Dendritic cell treated with granulocyte-macrophage colony-stimulating factor and Interleukin-4, amounts not matched to agents 40 ng/mL and 50 ng/mL, for 4 days (primary cell): ENCODE measurements at regions not wholly inside any gene's neighbourhood (a gene's known extent, or its start where the extent isn't known, plus 50 kb on each side); places are given as distances from the start of the nearest gene placed in this dataset.
"Not testable (repeated sequence)": the region's sequence is repeated elsewhere in the genome, so short reads cannot be mapped to it uniquely, and the experiment has no call there.

ENCODE experiments used
- H3K27ac Mint-ChIP-seq: one replicate; pipeline ENCODE4 v1.8.0; 2022; ENCODE audit warnings: mild to moderate bottlenecking, mixed read lengths
- H3K27me3 Mint-ChIP-seq: one replicate; pipeline ENCODE4 v1.8.0; 2022; ENCODE audit warnings: mild to moderate bottlenecking, mixed read lengths
- H3K36me3 Mint-ChIP-seq: one replicate; pipeline ENCODE4 v1.8.0; 2022; ENCODE audit warnings: low read depth, mixed read lengths
- H3K4me1 Mint-ChIP-seq: one replicate; pipeline ENCODE4 v1.8.0; 2022; ENCODE audit warnings: low read depth, mixed read lengths
- H3K4me3 Mint-ChIP-seq: one replicate; pipeline ENCODE4 v1.8.0; 2022; ENCODE audit warnings: mild to moderate bottlenecking, moderate library complexity, mixed read lengths
- H3K9me3 Mint-ChIP-seq: one replicate; pipeline ENCODE4 v1.8.0; 2022; ENCODE audit warnings: mixed read lengths
- intact Hi-C: fragments of 100-400 bp; cut with micrococcal nuclease; formaldehyde crosslinking; loops from one replicate; pipeline ENCODE4 v1.15.0; 2022

DNA sequence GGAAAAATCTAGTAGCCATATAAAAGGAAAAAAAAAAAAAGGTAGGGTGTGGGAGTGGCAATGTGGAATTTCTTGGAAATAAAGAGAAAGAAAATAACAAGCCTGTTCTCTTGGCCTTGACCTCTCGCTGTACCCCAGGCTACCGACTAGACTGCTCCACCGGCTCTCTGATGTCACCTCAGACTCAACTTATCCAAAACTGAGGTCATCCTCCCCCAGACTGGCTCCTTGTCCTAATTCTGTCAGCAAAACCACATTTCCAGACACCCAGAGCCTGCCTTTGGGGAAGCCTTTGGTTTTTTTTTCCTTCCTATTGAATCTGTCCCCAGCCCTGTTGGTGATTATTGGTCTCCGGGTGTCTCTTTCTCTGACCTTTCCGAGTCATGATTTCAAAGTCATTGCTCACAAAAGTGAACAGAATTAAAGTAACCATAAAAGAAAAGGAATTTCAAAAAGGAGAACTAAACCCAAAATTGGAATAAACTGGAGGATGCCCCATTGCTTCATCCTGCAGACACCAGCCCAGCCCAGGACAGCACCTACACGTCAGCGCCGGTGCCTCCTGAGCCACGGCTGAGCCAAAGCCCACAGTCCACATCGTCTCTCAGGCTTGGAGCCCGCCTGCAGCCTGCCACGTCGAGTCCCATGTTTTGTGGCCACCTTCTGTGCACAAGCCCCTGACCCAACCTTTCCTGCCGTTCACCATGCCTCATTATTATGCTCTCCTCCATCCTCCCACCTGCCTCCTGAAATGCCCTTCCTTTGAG lies 170.7 kb downstream of the MYLK4 start:
- H3K4me1 Mint-ChIP-seq = peaks cover 7% of the 10 kb centered on the region
- no peaks in the 10 kb centered on the region for H3K36me3 Mint-ChIP-seq
- peak overlapping the region; percentile 41 for H3K27ac Mint-ChIP-seq
- intact Hi-C loops = no loop called here
- no peaks in the 10 kb centered on the region for H3K9me3 Mint-ChIP-seq
- no peak overlapping the region for H3K4me3 Mint-ChIP-seq
- H3K27me3 Mint-ChIP-seq = peaks cover 9% of the 10 kb centered on the region

DNA sequence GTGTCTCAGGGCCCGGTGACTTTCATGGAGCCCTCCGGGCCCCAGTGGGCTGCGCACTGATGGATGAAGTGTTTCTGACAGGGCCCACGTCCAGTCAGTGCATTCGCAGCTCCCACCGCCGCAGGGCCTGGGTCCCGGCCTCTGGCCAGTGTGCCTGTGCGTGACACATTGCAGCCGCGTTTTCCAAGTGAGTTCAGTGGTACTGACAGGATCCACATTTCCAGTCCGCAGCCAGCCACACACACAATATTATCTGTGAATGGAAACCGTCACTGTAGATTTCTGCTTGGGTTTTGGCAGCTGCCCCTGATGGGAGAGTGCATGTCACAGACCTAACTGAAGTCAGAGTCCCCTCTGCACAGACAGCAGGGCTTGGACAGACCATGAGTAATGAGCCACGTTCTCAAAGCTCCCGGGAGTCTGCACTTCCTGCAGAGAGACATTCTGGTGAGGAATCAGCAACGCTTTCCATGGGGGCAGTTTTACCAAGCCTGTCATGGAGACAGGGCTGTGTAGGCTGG lies 171.4 kb downstream of the MYLK4 start:
- Mint-ChIP-seq H3K36me3 (no peaks in the 10 kb centered on the region), H3K27me3 (peaks cover 9% of the 10 kb centered on the region), H3K4me1 (peaks cover 7% of the 10 kb centered on the region), H3K4me3 (no peak overlapping the region), H3K9me3 (no peaks in the 10 kb centered on the region), H3K27ac (peak overlapping the region; percentile 41)
- intact Hi-C loops = no loop called here

DNA sequence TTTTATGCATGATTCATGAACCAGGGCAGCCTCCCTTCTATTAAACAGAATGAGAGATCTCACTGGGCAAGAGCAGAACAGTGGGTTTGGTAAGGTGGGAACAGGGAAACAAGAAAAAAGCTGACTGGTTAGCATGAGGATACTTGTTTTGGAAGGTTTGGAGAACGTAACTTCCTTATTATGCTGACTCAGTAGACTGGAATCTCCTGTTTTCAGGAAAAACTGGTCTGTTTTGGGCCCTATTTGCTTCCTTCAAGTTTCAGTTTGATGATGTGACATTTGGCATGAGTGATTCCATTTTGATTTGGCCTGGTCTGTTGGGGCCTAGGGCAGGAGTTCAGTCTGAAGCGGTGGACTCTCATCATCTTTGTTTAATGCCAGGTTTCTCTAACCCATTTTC lies 172.0 kb downstream of the MYLK4 start:
- Mint-ChIP-seq H3K4me3 (no peak overlapping the region), H3K27me3 (peaks cover 9% of the 10 kb centered on the region), H3K4me1 (peaks cover 7% of the 10 kb centered on the region), H3K9me3 (no peaks in the 10 kb centered on the region), H3K36me3 (no peaks in the 10 kb centered on the region), H3K27ac (no peak overlapping the region)
- intact Hi-C loops = no loop called here

DNA sequence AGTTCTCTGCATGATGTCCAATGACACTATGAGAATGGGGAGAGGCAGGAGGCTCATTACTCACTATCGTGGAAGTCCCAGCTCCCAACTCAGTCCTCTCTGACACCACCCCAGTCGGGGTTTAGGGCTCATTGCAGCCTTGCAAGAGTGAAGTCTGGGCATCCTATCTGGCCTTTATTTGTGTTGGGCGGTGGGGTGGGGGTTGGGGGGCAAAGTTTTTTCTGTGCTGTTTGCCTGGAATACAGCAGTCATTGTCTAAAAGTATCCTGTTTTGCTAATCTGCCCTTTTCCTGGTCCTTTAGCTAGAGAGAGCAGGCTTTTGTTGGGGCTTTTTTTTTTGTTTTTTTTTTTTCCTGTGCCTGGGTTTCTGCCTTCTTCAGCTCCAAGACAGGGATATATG lies 174.2 kb downstream of the MYLK4 start:
- Mint-ChIP-seq H3K9me3 (no peaks in the 10 kb centered on the region), H3K27ac (no peak overlapping the region), H3K4me3 (no peak overlapping the region), H3K36me3 (no peaks in the 10 kb centered on the region), H3K4me1 (peaks cover 7% of the 10 kb centered on the region), H3K27me3 (peaks cover 7% of the 10 kb centered on the region)
- intact Hi-C loops = no loop called here

DNA sequence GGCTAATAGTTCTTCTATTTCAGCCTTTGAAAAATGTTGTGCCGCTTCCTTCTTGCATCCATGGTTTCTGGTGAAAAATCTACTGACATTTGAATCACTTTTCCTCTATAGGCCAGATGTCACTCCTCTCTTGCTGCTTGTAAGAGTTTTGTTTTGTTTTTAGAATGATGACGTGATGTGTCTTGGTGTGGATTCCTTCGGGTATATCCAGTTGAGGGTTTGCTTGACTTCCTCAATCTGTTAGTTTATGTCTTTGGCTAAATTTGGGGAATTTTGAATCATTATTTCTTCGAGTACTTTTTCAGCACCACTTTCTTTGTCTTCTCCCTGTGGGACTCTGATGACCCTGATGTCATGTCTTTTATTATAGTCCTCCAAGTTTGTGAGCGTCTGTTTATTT lies 175.5 kb downstream of the MYLK4 start:
- H3K9me3 Mint-ChIP-seq = no peaks in the 10 kb centered on the region
- H3K27ac Mint-ChIP-seq = no peak overlapping the region
- H3K27me3 Mint-ChIP-seq = peaks cover 8% of the 10 kb centered on the region
- H3K4me1 Mint-ChIP-seq = peaks cover 3% of the 10 kb centered on the region
- no peak overlapping the region for H3K4me3 Mint-ChIP-seq
- intact Hi-C loops = no loop called here
- no peaks in the 10 kb centered on the region for H3K36me3 Mint-ChIP-seq

DNA sequence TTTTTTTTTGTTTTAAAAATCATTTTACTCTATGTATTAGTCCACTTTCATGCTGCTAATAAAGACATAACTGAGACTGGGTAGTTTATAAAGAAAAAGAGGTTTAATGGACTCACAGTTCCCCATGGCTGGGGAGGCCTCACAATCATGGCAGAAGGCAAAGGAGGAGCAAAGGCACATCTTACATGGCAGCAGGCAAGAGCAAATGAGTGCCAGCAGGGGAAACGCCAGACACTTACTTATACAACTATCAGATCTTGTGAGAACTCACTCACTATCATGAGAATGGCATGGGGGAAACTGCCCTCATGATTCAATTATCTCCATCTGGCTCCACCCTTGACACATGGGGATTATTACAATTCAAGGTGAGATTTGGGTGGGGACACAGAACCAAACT lies 181.3 kb downstream of the MYLK4 start:
- H3K27me3 Mint-ChIP-seq, H3K9me3 Mint-ChIP-seq, H3K36me3 Mint-ChIP-seq, H3K4me3 Mint-ChIP-seq, H3K27ac Mint-ChIP-seq, H3K4me1 Mint-ChIP-seq, intact Hi-C loops: not testable (repeated sequence)

DNA sequence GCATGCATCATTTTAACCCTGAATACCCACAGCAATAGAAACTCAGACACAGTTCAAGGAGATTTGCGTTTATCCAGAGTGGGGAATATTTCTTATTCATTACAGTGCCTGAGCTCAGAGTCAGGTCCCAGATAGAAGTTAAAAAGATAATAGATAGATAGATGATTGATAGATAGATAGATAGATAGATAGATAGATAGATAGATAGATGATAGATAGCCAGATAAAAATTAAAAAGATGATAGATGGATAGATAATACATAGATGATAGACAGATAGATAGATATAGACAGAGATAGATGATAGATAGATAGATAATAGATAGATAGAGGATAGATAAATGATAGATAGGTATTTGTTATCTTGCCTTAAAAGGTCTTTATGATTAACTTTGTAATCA lies 184.7 kb downstream of the MYLK4 start:
- Mint-ChIP-seq H3K4me1 (peaks cover 9% of the 10 kb centered on the region), H3K36me3 (no peaks in the 10 kb centered on the region), H3K27me3 (peaks cover 3% of the 10 kb centered on the region), H3K4me3 (no peak overlapping the region), H3K9me3 (peaks cover 9% of the 10 kb centered on the region), H3K27ac (no peak overlapping the region)
- intact Hi-C loops = no loop called here

DNA sequence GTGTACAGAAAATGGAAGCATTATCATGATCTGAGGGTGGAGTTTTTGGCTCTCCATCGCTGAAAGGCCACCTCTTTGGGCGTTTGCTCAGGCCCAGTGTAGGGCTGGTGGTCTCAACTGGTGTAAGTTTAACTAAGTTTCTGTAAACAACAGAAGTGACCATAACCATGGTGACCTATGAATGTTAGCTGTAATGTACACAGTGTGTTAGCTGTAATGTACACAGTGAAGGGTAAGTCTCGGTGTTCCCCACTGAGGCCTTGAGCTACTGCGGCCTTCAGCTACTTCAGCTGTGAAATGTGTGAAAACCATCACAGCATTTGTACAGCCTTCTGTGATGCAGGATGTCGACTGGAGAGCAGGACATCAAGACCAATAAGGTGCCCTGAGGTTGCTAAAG lies 185.2 kb downstream of the MYLK4 start:
- Mint-ChIP-seq H3K4me3 (no peak overlapping the region), H3K9me3 (peaks cover 9% of the 10 kb centered on the region), H3K27me3 (peaks cover 3% of the 10 kb centered on the region), H3K4me1 (peaks cover 9% of the 10 kb centered on the region), H3K36me3 (no peaks in the 10 kb centered on the region), H3K27ac (no peak overlapping the region)
- intact Hi-C loops = no loop called here

DNA sequence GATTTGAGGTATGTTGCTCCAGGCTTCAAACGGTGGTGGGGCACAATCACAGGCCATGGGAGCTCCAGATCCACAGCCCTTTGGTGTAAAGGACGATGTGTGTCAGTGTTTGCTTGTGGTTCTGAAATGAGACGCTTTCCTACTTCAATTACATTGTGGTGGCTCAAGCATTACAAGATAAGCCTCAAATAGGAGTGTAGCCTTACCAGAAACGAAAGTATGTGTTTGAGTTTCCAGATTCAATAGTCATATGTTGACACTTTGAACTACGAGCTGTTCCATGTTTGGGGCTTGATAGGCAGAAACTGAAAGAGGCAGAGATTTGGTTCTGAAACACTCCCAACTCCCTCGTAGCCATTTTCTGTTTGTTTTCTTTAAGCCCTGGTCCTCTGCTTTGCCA lies 187.1 kb downstream of the MYLK4 start:
- intact Hi-C loops = no loop called here
- H3K36me3 Mint-ChIP-seq = no peaks in the 10 kb centered on the region
- peaks cover 8% of the 10 kb centered on the region for H3K27me3 Mint-ChIP-seq
- H3K9me3 Mint-ChIP-seq = no peaks in the 10 kb centered on the region
- H3K4me3 Mint-ChIP-seq = no peak overlapping the region
- no peak overlapping the region for H3K27ac Mint-ChIP-seq
- peaks cover 15% of the 10 kb centered on the region for H3K4me1 Mint-ChIP-seq

DNA sequence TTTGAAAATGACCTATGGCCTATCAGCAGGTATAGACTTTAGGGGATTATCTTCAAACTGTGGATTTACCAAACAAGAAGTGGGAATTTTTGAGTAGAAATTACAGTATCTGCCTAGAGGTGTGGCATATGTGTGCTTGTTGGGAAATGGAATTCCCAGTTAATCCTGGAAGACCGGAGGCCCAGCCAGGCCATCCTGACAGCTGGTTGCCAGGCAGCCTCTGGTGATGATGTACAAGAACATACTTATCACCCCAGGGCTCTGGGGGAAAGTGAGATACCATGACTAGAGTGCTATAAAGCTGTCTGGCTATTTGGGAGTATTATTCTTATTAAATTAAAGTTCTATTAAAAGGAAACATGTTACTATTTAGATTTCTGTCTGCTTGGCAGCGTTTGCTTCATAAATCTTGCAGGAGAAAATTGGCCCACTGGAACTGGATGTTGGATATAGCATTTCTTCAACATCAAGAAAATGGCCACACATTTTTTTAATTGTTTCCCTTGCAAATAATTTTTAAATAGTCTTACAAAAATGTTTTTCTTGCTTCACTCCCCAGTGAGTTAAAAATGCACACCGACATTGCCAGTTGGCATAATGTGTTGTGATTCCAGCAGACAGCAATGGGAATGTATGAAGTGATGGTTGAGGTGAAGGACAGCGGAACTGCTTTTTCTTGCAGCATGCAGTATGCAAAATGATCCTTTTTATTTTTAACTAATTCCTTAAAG lies 187.8 kb downstream of the MYLK4 start:
- Mint-ChIP-seq H3K36me3 (no peaks in the 10 kb centered on the region), H3K9me3 (no peaks in the 10 kb centered on the region), H3K4me3 (no peak overlapping the region), H3K27me3 (peaks cover 15% of the 10 kb centered on the region), H3K27ac (no peak overlapping the region), H3K4me1 (peaks cover 16% of the 10 kb centered on the region)
- intact Hi-C loops = no loop called here

DNA sequence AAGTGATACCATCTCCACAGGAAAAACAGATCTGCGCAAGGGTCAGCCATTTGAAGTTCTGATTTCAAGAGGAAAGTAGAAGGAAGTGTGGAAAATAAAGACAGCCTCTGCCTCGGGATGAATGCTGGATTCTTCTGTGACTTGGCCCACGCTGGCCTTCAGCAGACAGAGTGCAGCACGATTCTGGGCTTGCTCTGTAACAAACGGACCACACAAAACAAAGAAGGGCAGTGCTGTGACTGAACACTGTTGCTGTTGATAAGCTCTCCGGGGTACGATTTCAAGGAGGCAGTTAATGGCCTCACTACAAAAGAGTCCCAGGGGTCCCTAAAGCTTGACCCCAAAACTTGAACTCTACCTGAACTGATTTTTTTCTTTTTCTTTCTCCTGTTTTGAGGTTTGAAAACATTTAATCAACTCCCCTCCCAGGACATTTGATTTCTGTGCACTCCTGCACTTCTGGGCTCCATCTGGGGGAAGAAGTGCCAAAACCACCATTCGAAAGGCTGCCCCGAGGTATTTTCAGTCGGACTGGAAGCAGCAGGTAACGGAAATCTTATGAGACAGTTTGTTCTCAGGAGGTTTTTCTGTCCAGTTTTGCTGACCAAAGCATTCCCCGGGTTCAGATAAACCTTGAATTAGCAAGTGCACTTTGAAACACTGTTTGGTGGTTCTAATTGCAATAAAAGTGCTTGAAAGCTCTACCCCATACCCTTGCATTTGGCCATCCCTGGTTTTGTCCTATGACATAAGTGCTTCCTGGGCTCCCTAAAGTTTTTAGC lies 189.6 kb downstream of the MYLK4 start:
- Mint-ChIP-seq H3K4me3 (no peak overlapping the region), H3K36me3 (no peaks in the 10 kb centered on the region), H3K27ac (no peak overlapping the region), H3K4me1 (peaks cover 16% of the 10 kb centered on the region), H3K9me3 (no peaks in the 10 kb centered on the region), H3K27me3 (peaks cover 23% of the 10 kb centered on the region)
- intact Hi-C loops = no loop called here

DNA sequence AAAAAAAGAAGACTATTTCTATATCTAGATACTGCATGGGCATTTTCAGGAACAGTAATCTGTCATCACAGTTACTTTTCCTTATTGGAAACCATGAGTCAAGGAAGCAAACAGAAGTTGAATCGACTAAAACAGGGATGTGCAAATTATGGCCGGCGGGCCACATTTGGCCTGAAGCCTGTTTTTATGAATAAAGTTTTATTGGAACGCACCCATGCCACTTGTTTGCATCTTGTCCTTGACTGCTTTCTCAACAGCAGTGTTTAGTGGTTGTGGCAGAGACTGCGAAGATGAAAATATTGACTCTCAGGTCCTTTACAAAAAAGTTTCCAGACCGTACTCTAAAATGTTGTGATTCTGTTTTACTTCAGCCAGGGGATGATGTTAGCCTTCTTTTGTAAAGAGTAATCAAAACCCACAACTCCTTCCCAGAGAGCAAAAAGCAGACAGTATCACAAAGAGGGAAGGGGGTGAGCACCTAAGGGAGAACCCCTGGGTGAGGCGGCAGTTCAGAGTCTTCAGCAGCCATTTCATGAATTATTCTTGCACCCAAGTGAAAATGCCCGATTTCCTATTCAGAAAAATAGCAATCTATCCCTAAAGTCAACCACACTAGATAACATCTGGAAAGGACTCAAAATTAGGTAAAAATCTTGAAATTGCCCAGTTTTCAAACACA lies 190.4 kb downstream of the MYLK4 start:
- Mint-ChIP-seq H3K9me3 (no peaks in the 10 kb centered on the region), H3K4me3 (no peak overlapping the region), H3K36me3 (no peaks in the 10 kb centered on the region), H3K27me3 (peaks cover 24% of the 10 kb centered on the region), H3K27ac (no peak overlapping the region), H3K4me1 (peaks cover 21% of the 10 kb centered on the region)
- intact Hi-C loops = no loop called here

DNA sequence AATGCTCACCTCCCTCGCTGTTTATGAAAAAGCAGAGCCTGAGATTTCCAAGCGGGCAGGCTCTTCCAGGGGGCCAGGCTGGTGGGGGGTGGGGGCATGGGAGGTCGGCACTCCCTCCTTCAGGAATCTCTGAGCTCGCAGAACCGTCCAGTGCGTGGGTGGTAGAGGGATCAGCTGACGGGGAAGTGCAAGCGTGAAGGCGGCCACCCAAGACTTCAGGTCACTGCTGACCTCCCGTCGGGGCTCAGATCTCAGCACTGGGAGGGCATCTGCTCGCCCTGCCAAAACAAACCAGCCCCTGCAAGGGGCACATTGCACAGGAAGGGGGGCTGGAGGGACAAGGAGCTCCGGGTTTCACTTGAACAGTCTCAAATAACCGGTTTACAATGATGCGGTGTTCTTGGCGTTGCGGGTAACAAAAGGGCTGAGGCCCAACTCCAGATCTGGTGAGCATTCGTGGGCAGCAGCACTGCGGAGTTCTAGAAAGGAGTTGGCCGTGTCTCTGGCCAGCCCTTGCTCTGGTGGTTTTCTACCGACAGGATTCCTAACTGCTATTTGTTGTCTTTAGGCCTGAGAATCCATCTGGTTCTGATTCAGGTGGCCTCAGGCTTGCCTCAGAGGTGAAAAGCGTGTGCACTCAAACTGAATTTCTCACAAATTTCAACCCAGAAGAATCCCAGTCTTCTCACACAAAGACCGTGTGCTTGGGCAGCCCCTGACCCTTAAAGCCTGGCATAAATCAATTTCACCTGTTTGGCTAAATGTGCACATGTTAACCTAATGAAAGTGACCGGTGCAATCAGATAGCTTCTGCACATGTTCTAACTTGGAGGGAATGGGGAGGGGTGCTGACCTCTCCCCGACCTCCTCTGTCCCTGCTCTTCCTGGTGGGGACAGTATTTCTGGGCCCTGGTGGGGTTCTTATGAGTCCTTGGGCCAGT lies 191.6 kb downstream of the MYLK4 start:
- no peak overlapping the region for H3K4me3 Mint-ChIP-seq
- intact Hi-C loops = no loop called here
- no peaks in the 10 kb centered on the region for H3K36me3 Mint-ChIP-seq

More for the DNA sequence above, 191.6 kb downstream of the MYLK4 start:
- Mint-ChIP-seq H3K27ac (no peak overlapping the region), H3K27me3 (peaks cover 26% of the 10 kb centered on the region), H3K4me1 (peaks cover 22% of the 10 kb centered on the region), H3K9me3 (no peaks in the 10 kb centered on the region)
